A549 (cell line): ENCODE measurements at regions not wholly inside any gene's neighbourhood (a gene's known extent, or its start where the extent isn't known, plus 50 kb on each side); places are given as distances from the start of the nearest gene placed in this dataset.

Experiments used
- ATAC-seq, 2 experiments: fragments of 200-7000 bp in 1 of 2; fragments of >200 bp in 1 of 2; cut with Nextera tagmentation in 1 of 2; cut with Tn5 transposase in 1 of 2; 3 replicates each; pipeline versions ENCODE4 v1.8.0 to v1.9.1; 2018 to 2020; ENCODE audit warnings: mild to moderate bottlenecking in 1 of 2, moderate library complexity in 1 of 2
- CTCF ChIA-PET: fragments of 300-600 bp; sonication (Branson Sonifier 250); formaldehyde crosslinking; extraction: SDS; loops from one replicate; lab custom pipeline; 2021; ENCODE audit warnings: antibody characterized with exemption, inconsistent platforms; lab: Yijun Ruan, JAX
- POLR2A ChIA-PET: fragments of 350-600 bp; formaldehyde crosslinking; extraction: SDS; loops from one replicate; lab custom pipeline; 2021; ENCODE audit warnings: antibody characterized with exemption, inconsistent platforms; lab: Yijun Ruan, JAX
- DNase-seq, 2 experiments: peaks; one replicate each; pipeline versions ENCODE4 v3.0.0 to v3.0.0-alpha.2; 2011 to 2016; ENCODE audit warnings: low read depth in 1 of 2, low spot score in 1 of 2
- FAIRE-seq: peaks from 2 replicates; lab custom pipeline; 2011; peaks lifted over from hg19 to GRCh38; lab: Jason Lieb, UNC
- H3K27ac ChIP-seq, 2 experiments: fragments of >200 bp; sonication (Bioruptor Twin); formaldehyde crosslinking; 3 replicates each; pipeline ENCODE4 v1.5.1; 2016 to 2017
- H3K4me1 ChIP-seq: fragments of >200 bp; sonication (Bioruptor Twin); formaldehyde crosslinking; 3 replicates; pipeline ENCODE4 v1.6.1; 2016
- H3K4me2 ChIP-seq: fragments of >200 bp; sonication (Bioruptor Twin); formaldehyde crosslinking; 3 replicates; pipeline ENCODE4 v1.6.1; 2016
- H3K4me3 ChIP-seq: fragments of >200 bp; sonication (Bioruptor Twin); formaldehyde crosslinking; 3 replicates; pipeline ENCODE4 v1.5.1; 2016
- H3K9me3 ChIP-seq: fragments of >200 bp; sonication (Bioruptor Twin); formaldehyde crosslinking; 3 replicates; pipeline ENCODE4 v1.6.1; 2016
- BHLHE40 ChIP-seq: IDR thresholded peaks from 2 replicates; pipeline ENCODE4 v1.6.1; 2012; ENCODE audit warnings: low read depth, low read length, inconsistent platforms
- CBX2 ChIP-seq: fragments of 200-600 bp; sonication (generic); IDR thresholded peaks from 2 replicates; pipeline ENCODE4 v1.6.1; 2016; ENCODE audit warnings: low read depth, mild to moderate bottlenecking, borderline replicate concordance
- CEBPB ChIP-seq, 2 experiments: fragments of >200 bp in 1 of 2; sonication (Bioruptor Twin) in 1 of 2; formaldehyde crosslinking in 1 of 2; IDR thresholded peaks; 2 replicates each; pipeline ENCODE4 v1.6.1; 2012 to 2016
- CHD4 ChIP-seq: fragments of 200-600 bp; sonication (generic); IDR thresholded peaks from 2 replicates; pipeline ENCODE4 v1.6.1; 2016; ENCODE audit warnings: antibody characterized with exemption, mild to moderate bottlenecking, borderline replicate concordance
- CTCF ChIP-seq: fragments of >200 bp; sonication (Bioruptor Twin); formaldehyde crosslinking; IDR thresholded peaks from 3 replicates; pipeline ENCODE4 v1.5.1; 2016
- EP300 ChIP-seq, 2 experiments: fragments of >200 bp; sonication (Bioruptor Twin); formaldehyde crosslinking; IDR thresholded peaks; 2 replicates in 1 of 2; 3 replicates in 1 of 2; pipeline ENCODE4 v1.6.1; 2016 to 2017
- ESRRA ChIP-seq: fragments of 150-350 bp; IDR thresholded peaks from 2 replicates; pipeline ENCODE4 v1.6.1; 2014; ENCODE audit warnings: mild to moderate bottlenecking, low read length, borderline replicate concordance
- FOSL2 ChIP-seq, 2 experiments: fragments of 450-650 bp in 1 of 2; fragments of >200 bp in 1 of 2; sonication (Bioruptor Twin) in 1 of 2; formaldehyde crosslinking; IDR thresholded peaks; 2 replicates each; pipeline versions ENCODE4 v1.5.0 to v1.6.1; 2016 to 2020; ENCODE audit warnings: mild to moderate bottlenecking in 1 of 2, moderate library complexity in 1 of 2
- FOXS1 ChIP-seq: fragments of 250-450 bp; sonication (Bioruptor Pico); IDR thresholded peaks from 2 replicates; pipeline ENCODE4 v1.5.0; 2020; ENCODE audit warnings: mild to moderate bottlenecking, moderate library complexity
- HES2 ChIP-seq: fragments of >200 bp; sonication (Bioruptor Twin); formaldehyde crosslinking; IDR thresholded peaks from 2 replicates; pipeline ENCODE4 v1.6.1; 2016
- HOXA7 ChIP-seq: fragments of 250-450 bp; sonication (Bioruptor Pico); IDR thresholded peaks from 2 replicates; pipeline ENCODE4 v1.5.0; 2020; ENCODE audit warnings: mild to moderate bottlenecking, moderate library complexity
- MAZ ChIP-seq: fragments of 150-350 bp; IDR thresholded peaks from 2 replicates; pipeline ENCODE4 v1.6.1; 2014; ENCODE audit warnings: antibody characterized with exemption, low read depth, low read length, borderline replicate concordance
- MYC ChIP-seq: IDR thresholded peaks from 2 replicates; pipeline ENCODE4 v1.6.1; 2012; ENCODE audit warnings: mild to moderate bottlenecking, inconsistent platforms, low read length, improper control_type of control experiment, borderline replicate concordance
- NPAS2 ChIP-seq: fragments of 250-450 bp; sonication (Bioruptor Pico); IDR thresholded peaks from 2 replicates; pipeline ENCODE4 v1.8.0; 2022; ENCODE audit warnings: mild to moderate bottlenecking, moderate library complexity, borderline replicate concordance
- NR3C1 ChIP-seq: fragments of >200 bp; sonication (Bioruptor Twin); formaldehyde crosslinking; IDR thresholded peaks from 3 replicates; pipeline ENCODE4 v1.6.1; 2017
- PHF8 ChIP-seq: fragments of 200-600 bp; sonication (generic); IDR thresholded peaks from 2 replicates; pipeline ENCODE4 v1.6.1; 2016; ENCODE audit warnings: low read depth, mild to moderate bottlenecking, antibody characterized with exemption, moderate library complexity, borderline replicate concordance
- POLR2AphosphoS2 ChIP-seq: conservative IDR thresholded peaks from 2 replicates; pipeline ENCODE4 v1.6.1; 2012; ENCODE audit warnings: low read length, improper control_type of control experiment, inconsistent platforms
- RARB ChIP-seq: fragments of 250-450 bp; sonication (Bioruptor Pico); IDR thresholded peaks from 2 replicates; pipeline ENCODE4 v1.8.0; 2021; ENCODE audit warnings: mild to moderate bottlenecking, moderate library complexity
- RCOR1 ChIP-seq: fragments of 150-350 bp; IDR thresholded peaks from 2 replicates; pipeline ENCODE4 v1.6.1; 2014; ENCODE audit warnings: antibody characterized with exemption, low read length, low read depth
- RFX5 ChIP-seq: fragments of 450-650 bp; IDR thresholded peaks from 2 replicates; pipeline ENCODE4 v1.7.1; 2014; ENCODE audit warnings: antibody characterized with exemption, mild to moderate bottlenecking, moderate library complexity
- RNF2 ChIP-seq: fragments of 200-600 bp; sonication (generic); IDR thresholded peaks from 2 replicates; pipeline ENCODE4 v1.6.1; 2016; ENCODE audit warnings: low read depth, mild to moderate bottlenecking, antibody characterized with exemption, moderate library complexity, borderline replicate concordance
- SMC3 ChIP-seq: fragments of >200 bp; sonication (Bioruptor Twin); formaldehyde crosslinking; IDR thresholded peaks from 3 replicates; pipeline ENCODE4 v1.6.1; 2018; ENCODE audit warnings: inconsistent platforms
- USF2 ChIP-seq: fragments of 450-650 bp; IDR thresholded peaks from 2 replicates; pipeline ENCODE4 v1.6.1; 2014; ENCODE audit warnings: antibody characterized with exemption
- ZC3H11A ChIP-seq: fragments of 450-650 bp; IDR thresholded peaks from 2 replicates; pipeline ENCODE4 v1.6.1; 2014; ENCODE audit warnings: antibody characterized with exemption, mild to moderate bottlenecking
- ZFP36 ChIP-seq: fragments of 450-650 bp; IDR thresholded peaks from 2 replicates; pipeline ENCODE4 v1.6.1; 2014; ENCODE audit warnings: borderline replicate concordance; ENCODE audit not compliant: partially characterized antibody
- ZSCAN20 ChIP-seq: fragments of 250-450 bp; sonication (Bioruptor Pico); IDR thresholded peaks from 2 replicates; pipeline ENCODE4 v1.8.0; 2022; ENCODE audit warnings: mild to moderate bottlenecking, moderate library complexity
- WGBS: methylation state at CpG from one replicate; pipeline ENCODE4 v1.1.6; 2017; ENCODE audit errors: missing lambda C conversion rate; 5-methylcytosine and 5-hydroxymethylcytosine counted together
- TF ChIP-seq, protein P1 (sequence below): fragments of 150-350 bp; IDR thresholded peaks from 2 replicates; pipeline ENCODE4 v1.6.1; 2014; ENCODE audit warnings: low read depth, mild to moderate bottlenecking, low read length

GRCh38 chr2:2782007-2782406 lies 450.9 kb upstream of the MYT1L start (continued):
- TF ChIP-seq MYC (no peak), SMC3 (no peak), RCOR1 (no peak)

- DNase-seq, result no peak
- Histone ChIP-seq H3K9me3 (peaks cover 10% of the 10 kb centered on the region; the same call in 1 of the 3 replicates), H3K4me3 (no peak overlapping the region), H3K4me2 (no peak overlapping the region), H3K27ac (no peak overlapping the region), H3K4me1 (no peaks in the 10 kb centered on the region)
- ChIA-PET CTCF (interaction anchor here (0.6 kb wide), 1 partner anchor 10 kb away, joined by 3 read pairs; no protein-coding TSS in a partner anchor), POLR2A (no interaction called here)
- no peak for TF ChIP-seq NR3C1
- TF ChIP-seq RNF2, result no peak
- TF ChIP-seq RFX5, result no peak
- no peak for TF ChIP-seq NPAS2 (CRISPR knock-in tag)
- TF ChIP-seq MAZ, result no peak
- no peak for TF ChIP-seq PHF8
- TF ChIP-seq SMC3, result no peak
- TF ChIP-seq CBX2, result no peak
- no peak for TF ChIP-seq FOXS1 (CRISPR knock-in tag)
- no peak for TF ChIP-seq HOXA7 (CRISPR knock-in tag)
- no peak for TF ChIP-seq ESRRA
- TF ChIP-seq ZSCAN20 (CRISPR knock-in tag), result no peak
- TF ChIP-seq, protein P1, sequence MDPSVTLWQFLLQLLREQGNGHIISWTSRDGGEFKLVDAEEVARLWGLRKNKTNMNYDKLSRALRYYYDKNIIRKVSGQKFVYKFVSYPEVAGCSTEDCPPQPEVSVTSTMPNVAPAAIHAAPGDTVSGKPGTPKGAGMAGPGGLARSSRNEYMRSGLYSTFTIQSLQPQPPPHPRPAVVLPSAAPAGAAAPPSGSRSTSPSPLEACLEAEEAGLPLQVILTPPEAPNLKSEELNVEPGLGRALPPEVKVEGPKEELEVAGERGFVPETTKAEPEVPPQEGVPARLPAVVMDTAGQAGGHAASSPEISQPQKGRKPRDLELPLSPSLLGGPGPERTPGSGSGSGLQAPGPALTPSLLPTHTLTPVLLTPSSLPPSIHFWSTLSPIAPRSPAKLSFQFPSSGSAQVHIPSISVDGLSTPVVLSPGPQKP, result no peak
- ATAC-seq, result no peak
- FAIRE-seq, result no peak
- WGBS, result 0% methylated on average over 3 of the region's 3 CpGs
These were observed 448.7 kb upstream of the MYT1L start for GRCh38 chr2:2779727-2780126.

DNA sequence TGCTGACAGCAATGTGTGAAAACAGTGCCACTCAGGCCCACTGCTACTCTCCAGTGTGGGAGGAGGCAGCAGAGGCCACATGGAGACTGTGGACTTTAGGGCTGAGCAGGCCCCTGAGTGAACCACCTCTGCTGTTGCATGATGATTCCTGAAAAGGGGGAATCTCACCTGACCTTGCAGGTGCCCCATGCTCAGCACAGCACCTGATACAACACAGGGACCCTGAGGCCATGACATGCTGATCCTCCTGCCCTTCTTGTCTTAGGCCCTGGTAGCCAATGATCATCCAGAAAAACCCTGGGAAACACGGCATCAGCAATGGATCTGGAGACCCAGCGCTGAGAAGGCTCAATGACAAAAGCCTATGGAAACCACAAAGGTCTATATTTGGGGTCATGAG lies 446.8 kb upstream of the MYT1L start:
- H3K27ac ChIP-seq, result no peak overlapping the region
- CTCF ChIA-PET, result no interaction called here
- peaks cover 10% of the 10 kb centered on the region; the same call in 1 of the 3 replicates for H3K9me3 ChIP-seq
- H3K4me3 ChIP-seq, result no peak overlapping the region
- ATAC-seq (no peak), FAIRE-seq (no peak), DNase-seq (no peak)
- no peak for TF ChIP-seq CHD4
- no peak for TF ChIP-seq FOXS1 (CRISPR knock-in tag)
- no peak for TF ChIP-seq POLR2AphosphoS2
- no peak for TF ChIP-seq CEBPB (IDR thresholded peaks at IDR 0.05)
- no peak for TF ChIP-seq HES2
- no peak for TF ChIP-seq USF2
- POLR2A ChIA-PET, result no interaction called here
- no peaks in the 10 kb centered on the region for H3K4me1 ChIP-seq
- WGBS, result 0% methylated on average over 2 of the region's 2 CpGs
- no peak overlapping the region for H3K4me2 ChIP-seq

DNA sequence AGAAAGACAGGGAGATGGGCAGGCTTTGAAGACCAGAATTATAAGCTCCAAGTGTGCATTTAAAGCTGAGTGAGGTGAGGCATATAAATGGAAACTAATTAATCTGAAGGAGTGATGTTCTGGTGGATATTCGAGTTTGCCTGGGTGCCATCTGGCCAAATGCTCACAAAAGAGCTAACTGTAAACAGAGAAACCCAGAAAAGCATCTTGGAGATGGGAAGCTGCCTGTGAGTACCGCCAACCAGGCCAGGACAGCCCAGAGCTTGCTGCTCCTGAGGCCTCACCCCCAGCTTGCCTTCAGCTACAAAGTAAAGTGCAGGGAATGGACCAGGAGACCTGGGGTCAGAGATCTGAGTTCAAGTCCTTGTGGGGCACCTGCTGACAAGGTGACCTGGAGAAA lies 446.1 kb upstream of the MYT1L start:
- no peak overlapping the region for H3K4me3 ChIP-seq
- FAIRE-seq, result no peak
- no peak for ATAC-seq
- WGBS, result 0% methylated on average over 2 of the region's 2 CpGs
- ChIA-PET CTCF (no interaction called here), POLR2A (no interaction called here)
- H3K9me3 ChIP-seq, result peaks cover 10% of the 10 kb centered on the region; the same call in 1 of the 3 replicates
- DNase-seq, result no peak
- H3K4me2 ChIP-seq, result no peak overlapping the region
- no peaks in the 10 kb centered on the region for H3K4me1 ChIP-seq
- H3K27ac ChIP-seq, result no peak overlapping the region
- TF ChIP-seq RARB (CRISPR knock-in tag), result no peak
- no peak for TF ChIP-seq FOSL2 (IDR thresholded peaks at IDR 0.05)
- TF ChIP-seq FOSL2 (CRISPR knock-in tag; IDR thresholded peaks at IDR 0.05), result no peak
- no peak for TF ChIP-seq ZC3H11A
- no peak for TF ChIP-seq EP300 (IDR thresholded peaks at IDR 0.05)
- TF ChIP-seq CTCF, result no peak
- no peak for TF ChIP-seq USF2
- TF ChIP-seq POLR2AphosphoS2, result no peak
- TF ChIP-seq MYC, result no peak
- TF ChIP-seq CBX2, result no peak
- no peak for TF ChIP-seq ZFP36
- TF ChIP-seq BHLHE40, result no peak
- no peak for TF ChIP-seq ESRRA
